ENCODE measurements at regions not wholly inside any gene's neighbourhood (a gene's known extent, or its start where the extent isn't known, plus 50 kb on each side); places are given as distances from the start of the nearest gene placed in this dataset.

GRCh38 chr2:198390670-198391069, 586.3 kb downstream of the PLCL1 start:
- DNase-seq = no peak

DNA sequence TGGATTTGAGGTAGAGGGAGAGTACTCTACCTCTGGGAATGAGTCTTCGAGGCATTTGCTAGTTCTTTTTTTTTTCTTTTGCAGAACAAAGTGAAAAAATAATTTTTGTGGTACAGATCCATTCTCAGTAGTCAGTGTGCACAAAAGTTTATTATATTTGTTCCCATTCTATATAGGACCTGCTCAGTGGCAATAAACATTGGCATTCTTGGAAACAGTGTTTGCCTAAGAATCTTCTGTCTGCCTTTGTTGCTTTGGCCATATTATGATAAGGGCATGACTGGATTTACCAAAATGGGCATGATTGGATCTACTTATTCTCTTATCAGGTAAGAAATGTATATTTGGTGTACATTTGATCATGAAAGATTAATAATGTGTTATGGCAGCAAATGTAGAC, 583.3 kb downstream of the PLCL1 start:
- no peak for DNase-seq

GRCh38 chr2:198385856-198386255, 581.5 kb downstream of the PLCL1 start:
- DNase-seq = no peak

DNA sequence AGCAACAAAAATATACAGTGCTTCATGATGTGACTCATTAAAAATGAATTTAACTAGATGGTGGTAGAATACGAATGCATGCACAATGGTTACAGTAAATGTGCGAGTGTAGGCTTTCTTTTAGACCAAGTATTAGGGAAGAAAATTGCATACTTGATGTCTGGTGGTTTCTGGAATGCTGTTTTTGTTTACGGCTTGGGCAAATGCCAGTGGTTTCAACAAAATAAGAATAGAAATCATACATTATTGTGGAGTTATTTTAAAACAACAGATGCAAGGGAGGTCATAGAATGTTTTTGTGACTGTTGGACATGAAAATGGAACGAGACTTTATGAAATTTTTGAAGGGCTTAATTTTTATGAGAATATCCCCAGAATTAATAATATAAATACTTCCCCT, 580.9 kb downstream of the PLCL1 start:
- DNase-seq = no peak

DNA sequence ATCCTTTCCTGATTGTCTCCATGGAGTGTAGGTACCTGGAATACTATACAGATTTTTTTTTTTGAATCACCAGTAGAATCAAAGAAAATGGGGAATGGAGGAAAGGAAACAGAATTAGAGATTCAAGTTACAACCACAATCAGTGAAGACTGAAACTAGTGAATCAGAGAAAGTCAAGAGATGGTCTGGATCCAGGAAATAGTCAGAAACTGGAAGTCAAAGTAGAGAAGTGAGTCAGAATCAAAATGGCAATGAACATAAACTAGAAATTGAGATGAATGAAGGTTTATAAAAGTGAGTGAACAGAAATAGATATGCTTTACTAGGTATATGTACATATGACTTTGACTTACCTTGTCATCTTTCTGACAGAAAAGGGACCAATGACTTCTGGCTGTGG, 579.0 kb downstream of the PLCL1 start:
- no peak for DNase-seq

- DNase-seq = no peak
These were observed 578.4 kb downstream of the PLCL1 start for GRCh38 chr2:198382811-198383210.

- no peak for DNase-seq
These were observed 572.3 kb downstream of the PLCL1 start for GRCh38 chr2:198376677-198377076.

DNA sequence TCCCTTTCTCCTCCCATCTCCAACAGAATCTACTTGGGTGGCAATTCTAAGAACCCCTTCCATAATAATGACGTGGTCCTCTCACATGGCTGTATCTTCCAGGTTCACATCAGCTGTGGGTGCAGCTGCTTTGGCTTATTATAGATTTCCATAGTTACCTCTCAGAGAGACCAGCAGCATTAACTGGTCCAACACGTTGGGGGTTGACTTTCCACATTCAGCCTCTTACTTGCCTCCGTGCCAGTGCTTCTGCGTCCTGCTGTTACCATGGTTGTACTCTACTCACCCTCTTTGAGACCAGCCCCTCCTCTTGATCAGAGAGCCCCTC, 570.7 kb downstream of the PLCL1 start:
- peak; percentile 5 for DNase-seq

- DNase-seq = peak; percentile 64
These were observed 570.1 kb downstream of the PLCL1 start for GRCh38 chr2:198374375-198375082.

- DNase-seq = no peak
These were observed 567.6 kb downstream of the PLCL1 start for GRCh38 chr2:198371921-198372543.

GRCh38 chr2:198371329-198371728, 566.9 kb downstream of the PLCL1 start:
- no peak for DNase-seq

GRCh38 chr2:198368089-198368488, 563.7 kb downstream of the PLCL1 start:
- DNase-seq = no peak

DNA sequence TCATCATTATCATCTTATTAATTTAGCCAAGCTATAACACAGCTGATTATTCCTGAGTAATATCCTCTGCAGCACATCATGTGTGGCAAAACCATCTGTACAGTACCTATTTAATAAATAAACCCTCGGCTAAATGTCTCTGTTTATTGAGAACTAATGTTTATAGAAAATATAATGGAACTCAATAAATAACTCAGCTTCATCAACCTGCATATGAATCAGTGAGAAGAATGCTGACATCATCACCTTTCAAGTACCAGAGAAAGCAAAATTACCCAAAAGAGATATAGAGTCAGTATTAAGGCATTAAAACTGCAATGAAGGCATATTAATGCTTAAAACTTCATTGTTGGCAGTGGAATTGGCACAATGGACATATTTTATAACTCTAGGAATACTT, 558.3 kb downstream of the PLCL1 start:
- DNase-seq = no peak

DNA sequence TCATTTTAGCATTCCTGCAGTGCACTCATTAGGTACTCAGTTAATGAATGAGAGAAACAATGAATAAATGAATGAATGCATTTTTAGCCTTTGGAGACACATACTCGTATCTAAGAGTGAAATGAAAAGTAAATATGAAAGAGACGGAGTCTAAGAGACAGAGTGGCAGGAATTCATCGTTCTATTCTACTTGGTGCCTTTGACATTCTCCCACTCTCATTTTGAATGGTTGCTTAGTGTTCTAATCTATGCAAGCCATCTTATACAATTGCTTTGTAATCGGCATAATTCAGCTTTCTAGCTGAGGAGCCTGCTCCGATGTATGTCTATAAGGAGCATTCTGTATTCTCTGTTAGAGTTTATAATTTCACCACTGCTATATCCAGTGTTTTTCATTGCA, 554.9 kb downstream of the PLCL1 start:
- no peak for DNase-seq

DNA sequence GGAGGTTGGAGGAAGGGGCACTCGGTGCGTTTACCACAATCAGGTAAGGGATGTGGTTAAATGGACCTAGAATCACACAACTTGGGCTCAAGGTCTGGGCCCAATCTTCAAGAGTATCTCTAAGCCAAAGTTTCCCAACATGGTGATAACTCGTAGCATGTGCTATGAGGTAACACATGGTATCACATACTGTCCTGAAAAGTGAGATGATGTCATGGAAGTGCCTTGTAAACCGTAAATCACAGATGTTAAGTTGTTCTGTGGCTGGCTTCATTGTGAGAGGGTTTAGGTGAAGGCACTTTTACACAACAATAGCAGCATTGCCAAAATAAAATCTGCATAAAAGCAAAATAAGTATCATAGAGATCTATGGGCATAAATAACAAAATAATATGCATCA, 551.8 kb downstream of the PLCL1 start:
- no peak for DNase-seq

GRCh38 chr2:198351647-198352046, 547.3 kb downstream of the PLCL1 start:
- no peak for DNase-seq

- DNase-seq = no peak
These were observed 543.6 kb downstream of the PLCL1 start for GRCh38 chr2:198347946-198348345.

GRCh38 chr2:198347349-198347748, 543.0 kb downstream of the PLCL1 start:
- DNase-seq = no peak

GRCh38 chr2:198343471-198343870, 539.1 kb downstream of the PLCL1 start:
- no peak for DNase-seq

- DNase-seq = no peak
These were observed 536.5 kb downstream of the PLCL1 start for GRCh38 chr2:198340846-198341245.

DNA sequence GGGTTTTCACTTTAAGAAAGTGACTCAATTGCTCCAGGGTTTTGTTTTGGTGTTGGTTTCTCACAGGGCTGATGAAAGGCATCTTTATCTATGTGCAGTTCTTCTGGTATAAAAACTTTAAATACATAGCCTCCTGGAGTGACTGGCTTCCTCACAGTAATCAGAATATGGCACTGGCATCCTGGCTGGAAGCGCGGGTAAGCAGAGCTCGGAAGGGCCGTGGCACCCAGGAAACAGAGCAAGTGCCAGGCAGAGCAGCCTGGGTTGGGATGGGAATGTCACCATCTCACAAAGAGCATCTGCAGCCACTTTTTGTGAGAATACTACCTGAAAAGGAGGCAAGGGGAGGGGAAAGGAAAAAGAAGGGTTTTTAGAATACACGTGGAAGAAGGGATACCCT, 534.7 kb downstream of the PLCL1 start:
- no peak for DNase-seq

- peak; percentile 89 for DNase-seq
These were observed 533.0 kb downstream of the PLCL1 start for GRCh38 chr2:198337368-198337767.

GRCh38 chr2:198328454-198328853, 524.1 kb downstream of the PLCL1 start:
- no peak for DNase-seq

- no peak for DNase-seq
These were observed 523.1 kb downstream of the PLCL1 start for GRCh38 chr2:198327526-198327925.

GRCh38 chr2:198326431-198326830, 522.0 kb downstream of the PLCL1 start:
- DNase-seq = no peak
